GM12878 (cell line): ENCODE measurements at regions not wholly inside any gene's neighbourhood (a gene's known extent, or its start where the extent isn't known, plus 50 kb on each side); places are given as distances from the start of the nearest gene placed in this dataset.

Experiments used
- CTCF ChIP-seq, 3 experiments: IDR thresholded peaks in 2 of 3; conservative IDR thresholded peaks in 1 of 3; 2 replicates each; pipeline ENCODE4 v1.5.1; 2011; ENCODE audit warnings: low read depth in 3 of 3, low read length in 3 of 3, mild to moderate bottlenecking in 3 of 3, control low read depth in 2 of 3, moderate library complexity in 2 of 3, inconsistent platforms in 1 of 3, mixed read lengths in 1 of 3; ENCODE audit not compliant: control insufficient read depth in 2 of 3, insufficient read depth in 1 of 3; ENCODE audit errors: extremely low read depth in 1 of 3
- SUZ12 ChIP-seq: fragments of 200-600 bp; sonication (generic); IDR thresholded peaks from one replicate; pipeline ENCODE4 v1.6.1; 2018; ENCODE audit warnings: antibody characterized with exemption, mild to moderate bottlenecking; ENCODE audit not compliant: unreplicated experiment
- ZBTB33 ChIP-seq: fragments of 450-650 bp; IDR thresholded peaks from 2 replicates; pipeline ENCODE4 v1.6.1; 2017; ENCODE audit warnings: mild to moderate bottlenecking
- ZBTB4 ChIP-seq: fragments of 450-650 bp; formaldehyde crosslinking; IDR thresholded peaks from 2 replicates; pipeline ENCODE4 v1.4.0; 2022; ENCODE audit warnings: mild to moderate bottlenecking, moderate library complexity

GRCh38 chr6:84597238-84597875 is 167.0 kb downstream of the TBX18 start:
- no peak for TF ChIP-seq ZBTB33
- TF ChIP-seq SUZ12 = no peak
- TF ChIP-seq ZBTB4 = no peak
- TF ChIP-seq CTCF (IDR thresholded peaks at IDR 0.05 in 2 of 3, conservative IDR thresholded peaks at IDR 0.05 in 1 of 3; ENCODE audit: control insufficient read depth in 2 of 3, extremely low read depth in 1 of 3, insufficient read depth in 1 of 3, low read depth in 3 of 3, low read length in 3 of 3) = no peak
